ENCODE measurements at regions not wholly inside any gene's neighbourhood (a gene's known extent, or its start where the extent isn't known, plus 50 kb on each side); places are given as distances from the start of the nearest gene placed in this dataset.

DNA sequence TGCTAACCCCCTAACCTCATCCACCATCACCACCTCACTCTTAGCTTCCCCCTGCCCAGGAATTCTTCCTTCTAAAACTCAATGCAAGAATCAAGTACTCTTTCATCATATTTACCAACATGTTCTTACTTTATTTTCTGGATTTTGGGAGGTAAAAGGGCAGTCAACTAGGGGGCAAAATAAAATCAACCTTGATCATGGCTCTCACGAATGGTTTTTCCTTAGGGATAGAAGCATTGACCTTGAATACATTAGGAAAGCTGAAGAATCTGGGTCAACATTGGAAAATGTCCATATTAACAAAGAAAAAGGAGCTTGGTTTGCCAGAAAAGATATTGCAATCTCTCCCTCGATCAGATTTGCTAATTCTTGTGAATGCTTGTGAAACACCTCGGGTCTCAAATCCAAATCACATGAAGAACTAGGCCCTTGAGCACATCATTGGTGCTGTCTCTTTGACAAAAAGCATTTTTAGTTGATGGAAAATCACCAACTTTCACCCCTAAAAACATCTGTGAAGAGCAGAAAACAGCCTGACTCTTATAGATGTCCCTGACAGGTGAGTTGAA lies 58.9 kb downstream of the ZC3H11B start:
- TF ChIP-seq ZFP30 (CRISPR knock-in tag; IDR thresholded peaks at IDR 0.05) = no peak
- no peak for TF ChIP-seq PPARA (CRISPR knock-in tag; IDR thresholded peaks at IDR 0.05; ENCODE audit: borderline replicate concordance)
- no peak for TF ChIP-seq RARB (CRISPR knock-in tag; IDR thresholded peaks at IDR 0.05)
- TF ChIP-seq ZNF8 (CRISPR knock-in tag; IDR thresholded peaks at IDR 0.05) = no peak
- TF ChIP-seq ZNF70 (CRISPR knock-in tag; IDR thresholded peaks at IDR 0.05) = no peak
- TF ChIP-seq, protein P1, sequence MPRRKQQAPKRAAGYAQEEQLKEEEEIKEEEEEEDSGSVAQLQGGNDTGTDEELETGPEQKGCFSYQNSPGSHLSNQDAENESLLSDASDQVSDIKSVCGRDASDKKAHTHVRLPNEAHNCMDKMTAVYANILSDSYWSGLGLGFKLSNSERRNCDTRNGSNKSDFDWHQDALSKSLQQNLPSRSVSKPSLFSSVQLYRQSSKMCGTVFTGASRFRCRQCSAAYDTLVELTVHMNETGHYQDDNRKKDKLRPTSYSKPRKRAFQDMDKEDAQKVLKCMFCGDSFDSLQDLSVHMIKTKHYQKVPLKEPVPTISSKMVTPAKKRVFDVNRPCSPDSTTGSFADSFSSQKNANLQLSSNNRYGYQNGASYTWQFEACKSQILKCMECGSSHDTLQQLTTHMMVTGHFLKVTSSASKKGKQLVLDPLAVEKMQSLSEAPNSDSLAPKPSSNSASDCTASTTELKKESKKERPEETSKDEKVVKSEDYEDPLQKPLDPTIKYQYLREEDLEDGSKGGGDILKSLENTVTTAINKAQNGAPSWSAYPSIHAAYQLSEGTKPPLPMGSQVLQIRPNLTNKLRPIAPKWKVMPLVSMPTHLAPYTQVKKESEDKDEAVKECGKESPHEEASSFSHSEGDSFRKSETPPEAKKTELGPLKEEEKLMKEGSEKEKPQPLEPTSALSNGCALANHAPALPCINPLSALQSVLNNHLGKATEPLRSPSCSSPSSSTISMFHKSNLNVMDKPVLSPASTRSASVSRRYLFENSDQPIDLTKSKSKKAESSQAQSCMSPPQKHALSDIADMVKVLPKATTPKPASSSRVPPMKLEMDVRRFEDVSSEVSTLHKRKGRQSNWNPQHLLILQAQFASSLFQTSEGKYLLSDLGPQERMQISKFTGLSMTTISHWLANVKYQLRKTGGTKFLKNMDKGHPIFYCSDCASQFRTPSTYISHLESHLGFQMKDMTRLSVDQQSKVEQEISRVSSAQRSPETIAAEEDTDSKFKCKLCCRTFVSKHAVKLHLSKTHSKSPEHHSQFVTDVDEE (CRISPR knock-in tag; IDR thresholded peaks at IDR 0.05) = no peak
- TF ChIP-seq ZFP3 (CRISPR knock-in tag; IDR thresholded peaks at IDR 0.05) = no peak
- TF ChIP-seq TCF4 (CRISPR knock-in tag; IDR thresholded peaks at IDR 0.05; ENCODE audit: borderline replicate concordance) = no peak
- no peak for TF ChIP-seq SNAI2 (CRISPR knock-in tag; IDR thresholded peaks at IDR 0.05)
- no peak for TF ChIP-seq ISL1 (CRISPR knock-in tag; IDR thresholded peaks at IDR 0.05)
- no peak for TF ChIP-seq ARNTL (CRISPR knock-in tag; IDR thresholded peaks at IDR 0.05; ENCODE audit: borderline replicate concordance, low read depth)
- TF ChIP-seq BACH2 (CRISPR knock-in tag; IDR thresholded peaks at IDR 0.05; ENCODE audit: borderline replicate concordance) = no peak
- TF ChIP-seq, protein P2, sequence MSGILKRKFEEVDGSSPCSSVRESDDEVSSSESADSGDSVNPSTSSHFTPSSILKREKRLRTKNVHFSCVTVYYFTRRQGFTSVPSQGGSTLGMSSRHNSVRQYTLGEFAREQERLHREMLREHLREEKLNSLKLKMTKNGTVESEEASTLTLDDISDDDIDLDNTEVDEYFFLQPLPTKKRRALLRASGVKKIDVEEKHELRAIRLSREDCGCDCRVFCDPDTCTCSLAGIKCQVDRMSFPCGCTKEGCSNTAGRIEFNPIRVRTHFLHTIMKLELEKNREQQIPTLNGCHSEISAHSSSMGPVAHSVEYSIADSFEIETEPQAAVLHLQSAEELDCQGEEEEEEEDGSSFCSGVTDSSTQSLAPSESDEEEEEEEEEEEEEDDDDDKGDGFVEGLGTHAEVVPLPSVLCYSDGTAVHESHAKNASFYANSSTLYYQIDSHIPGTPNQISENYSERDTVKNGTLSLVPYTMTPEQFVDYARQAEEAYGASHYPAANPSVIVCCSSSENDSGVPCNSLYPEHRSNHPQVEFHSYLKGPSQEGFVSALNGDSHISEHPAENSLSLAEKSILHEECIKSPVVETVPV (CRISPR knock-in tag; IDR thresholded peaks at IDR 0.05) = no peak
- TF ChIP-seq, protein P3, sequence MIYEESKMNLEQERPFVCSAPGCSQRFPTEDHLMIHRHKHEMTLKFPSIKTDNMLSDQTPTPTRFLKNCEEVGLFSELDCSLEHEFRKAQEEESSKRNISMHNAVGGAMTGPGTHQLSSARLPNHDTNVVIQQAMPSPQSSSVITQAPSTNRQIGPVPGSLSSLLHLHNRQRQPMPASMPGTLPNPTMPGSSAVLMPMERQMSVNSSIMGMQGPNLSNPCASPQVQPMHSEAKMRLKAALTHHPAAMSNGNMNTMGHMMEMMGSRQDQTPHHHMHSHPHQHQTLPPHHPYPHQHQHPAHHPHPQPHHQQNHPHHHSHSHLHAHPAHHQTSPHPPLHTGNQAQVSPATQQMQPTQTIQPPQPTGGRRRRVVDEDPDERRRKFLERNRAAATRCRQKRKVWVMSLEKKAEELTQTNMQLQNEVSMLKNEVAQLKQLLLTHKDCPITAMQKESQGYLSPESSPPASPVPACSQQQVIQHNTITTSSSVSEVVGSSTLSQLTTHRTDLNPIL (CRISPR knock-in tag; IDR thresholded peaks at IDR 0.05; ENCODE audit: low read depth) = no peak
- TF ChIP-seq ESRRG (CRISPR knock-in tag; IDR thresholded peaks at IDR 0.05) = no peak
- no peak for TF ChIP-seq ZC3H10 (CRISPR knock-in tag; IDR thresholded peaks at IDR 0.05)
- TF ChIP-seq ZNF565 (CRISPR knock-in tag; conservative IDR thresholded peaks at IDR 0.05; ENCODE audit: low read depth) = no peak
- TF ChIP-seq, protein P4, sequence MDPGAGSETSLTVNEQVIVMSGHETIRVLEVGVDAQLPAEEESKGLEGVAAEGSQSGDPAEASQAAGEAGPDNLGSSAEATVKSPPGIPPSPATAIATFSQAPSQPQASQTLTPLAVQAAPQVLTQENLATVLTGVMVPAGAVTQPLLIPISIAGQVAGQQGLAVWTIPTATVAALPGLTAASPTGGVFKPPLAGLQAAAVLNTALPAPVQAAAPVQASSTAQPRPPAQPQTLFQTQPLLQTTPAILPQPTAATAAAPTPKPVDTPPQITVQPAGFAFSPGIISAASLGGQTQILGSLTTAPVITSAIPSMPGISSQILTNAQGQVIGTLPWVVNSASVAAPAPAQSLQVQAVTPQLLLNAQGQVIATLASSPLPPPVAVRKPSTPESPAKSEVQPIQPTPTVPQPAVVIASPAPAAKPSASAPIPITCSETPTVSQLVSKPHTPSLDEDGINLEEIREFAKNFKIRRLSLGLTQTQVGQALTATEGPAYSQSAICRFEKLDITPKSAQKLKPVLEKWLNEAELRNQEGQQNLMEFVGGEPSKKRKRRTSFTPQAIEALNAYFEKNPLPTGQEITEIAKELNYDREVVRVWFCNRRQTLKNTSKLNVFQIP (CRISPR knock-in tag; IDR thresholded peaks at IDR 0.05; ENCODE audit: borderline replicate concordance, low read depth) = no peak
- no peak for ATAC-seq

DNA sequence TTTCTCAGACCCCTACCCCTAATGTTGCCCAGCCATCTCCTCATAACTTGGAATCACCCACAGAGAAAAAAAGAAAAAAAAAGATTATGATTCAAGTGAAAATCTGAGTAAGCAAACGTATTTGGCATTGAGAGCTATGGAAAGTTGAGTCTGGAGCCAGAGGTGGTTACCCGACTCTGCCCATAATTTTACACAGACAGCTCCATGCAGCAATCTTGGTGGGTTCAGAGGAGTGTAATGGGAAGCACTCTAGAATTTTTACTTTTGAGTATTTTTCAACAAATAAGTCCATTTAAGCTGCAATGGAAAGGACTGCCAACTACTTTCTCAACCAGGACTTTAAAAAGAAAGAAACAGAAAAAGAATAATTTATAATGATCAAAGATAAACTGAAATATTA lies 62.7 kb downstream of the ZC3H11B start:
- no peak for ATAC-seq
- TF ChIP-seq ZC3H10 (CRISPR knock-in tag; IDR thresholded peaks at IDR 0.05) (no peak), ARNTL (CRISPR knock-in tag; IDR thresholded peaks at IDR 0.05; ENCODE audit: borderline replicate concordance, low read depth) (no peak), TCF4 (CRISPR knock-in tag; IDR thresholded peaks at IDR 0.05; ENCODE audit: borderline replicate concordance) (no peak), ZNF70 (CRISPR knock-in tag; IDR thresholded peaks at IDR 0.05) (no peak), TOX (CRISPR knock-in tag; IDR thresholded peaks at IDR 0.05; ENCODE audit: borderline replicate concordance) (no peak), ESRRG (CRISPR knock-in tag; IDR thresholded peaks at IDR 0.05) (no peak), GLIS3 (CRISPR knock-in tag; IDR thresholded peaks at IDR 0.05) (no peak)
- TF ChIP-seq, protein P3 (CRISPR knock-in tag; IDR thresholded peaks at IDR 0.05; ENCODE audit: low read depth) = no peak
- TF ChIP-seq, protein P5, sequence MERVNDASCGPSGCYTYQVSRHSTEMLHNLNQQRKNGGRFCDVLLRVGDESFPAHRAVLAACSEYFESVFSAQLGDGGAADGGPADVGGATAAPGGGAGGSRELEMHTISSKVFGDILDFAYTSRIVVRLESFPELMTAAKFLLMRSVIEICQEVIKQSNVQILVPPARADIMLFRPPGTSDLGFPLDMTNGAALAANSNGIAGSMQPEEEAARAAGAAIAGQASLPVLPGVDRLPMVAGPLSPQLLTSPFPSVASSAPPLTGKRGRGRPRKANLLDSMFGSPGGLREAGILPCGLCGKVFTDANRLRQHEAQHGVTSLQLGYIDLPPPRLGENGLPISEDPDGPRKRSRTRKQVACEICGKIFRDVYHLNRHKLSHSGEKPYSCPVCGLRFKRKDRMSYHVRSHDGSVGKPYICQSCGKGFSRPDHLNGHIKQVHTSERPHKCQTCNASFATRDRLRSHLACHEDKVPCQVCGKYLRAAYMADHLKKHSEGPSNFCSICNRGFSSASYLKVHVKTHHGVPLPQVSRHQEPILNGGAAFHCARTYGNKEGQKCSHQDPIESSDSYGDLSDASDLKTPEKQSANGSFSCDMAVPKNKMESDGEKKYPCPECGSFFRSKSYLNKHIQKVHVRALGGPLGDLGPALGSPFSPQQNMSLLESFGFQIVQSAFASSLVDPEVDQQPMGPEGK (CRISPR knock-in tag; IDR thresholded peaks at IDR 0.05; ENCODE audit: borderline replicate concordance) = no peak
- TF ChIP-seq, protein P4 (CRISPR knock-in tag; IDR thresholded peaks at IDR 0.05; ENCODE audit: borderline replicate concordance, low read depth) = no peak
